ENCODE measurements at regions not wholly inside any gene's neighbourhood (a gene's known extent, or its start where the extent isn't known, plus 50 kb on each side); places are given as distances from the start of the nearest gene placed in this dataset.

DNA sequence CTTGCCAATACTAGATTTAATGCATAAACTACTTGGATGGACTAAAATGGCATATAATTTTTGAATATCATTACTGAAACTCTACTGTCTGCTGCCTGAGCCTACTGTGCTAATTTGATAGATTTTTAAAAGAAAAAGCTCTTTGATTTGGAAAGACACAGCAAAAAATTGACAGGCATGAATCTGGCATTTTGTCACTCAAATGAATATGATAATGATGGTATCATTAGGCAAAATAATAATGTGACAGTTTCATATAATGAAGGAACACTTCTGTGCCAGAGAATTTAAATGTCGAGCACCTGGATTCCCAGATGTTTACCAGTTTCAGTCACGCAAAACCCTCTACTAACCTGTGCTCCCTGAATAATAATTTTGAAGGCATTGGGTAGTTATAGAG is 60.0 kb upstream of the SLC13A1 start:
- DNase-seq (ENCODE audit: low spot score): no peak
